ENCODE measurements at regions not wholly inside any gene's neighbourhood (a gene's known extent, or its start where the extent isn't known, plus 50 kb on each side); places are given as distances from the start of the nearest gene placed in this dataset.

DNA sequence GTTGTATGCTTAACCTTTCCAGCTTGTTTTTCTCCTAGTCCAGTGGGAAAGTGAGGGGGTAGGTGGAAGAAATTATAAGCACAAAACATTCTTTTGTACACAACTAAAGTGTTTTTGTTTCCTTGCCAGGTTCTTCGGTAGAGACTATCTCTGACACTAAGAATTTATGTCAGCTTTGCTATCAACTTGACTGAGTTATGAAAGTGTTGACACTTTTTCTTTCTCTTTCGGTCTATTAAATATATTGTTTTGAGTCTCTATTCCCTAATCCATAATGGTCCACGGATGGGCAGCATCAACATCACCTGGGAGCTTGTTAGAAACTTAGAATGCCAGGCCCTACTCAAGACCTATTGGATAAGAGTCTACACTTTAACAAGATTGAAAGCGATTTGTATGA, 195.0 kb upstream of the ATP10B start:
- no peak overlapping the region for H3K4me3 ChIP-seq (ENCODE audit: low read length in 3 of 3)

GRCh38 chr5:161042862-161043261, 190.9 kb upstream of the ATP10B start:
- no peak for FAIRE-seq
- no peak overlapping the region for H3K4me3 ChIP-seq (ENCODE audit: low read length in 3 of 3)
- no peak for TF ChIP-seq CTCF (IDR thresholded peaks at IDR 0.05; ENCODE audit: borderline replicate concordance, extremely low read depth, insufficient read depth)

More for the DNA sequence above, 195.0 kb upstream of the ATP10B start:
- FAIRE-seq (no peak), DNase-seq (no peak)
- H3K9ac ChIP-seq (ENCODE audit: low read length in 3 of 3) = no peak overlapping the region
- H3K27me3 ChIP-seq (ENCODE audit: control insufficient read depth, insufficient read depth, low read length) = no peaks in the 10 kb centered on the region
- intact Hi-C loops (cut with DNase I) = no loop called here
- no peaks in the 10 kb centered on the region for H3K9me3 ChIP-seq (ENCODE audit: control insufficient read depth in 2 of 3, insufficient read depth in 1 of 3, low read length in 3 of 3)
- no peaks in the 10 kb centered on the region for H3K36me3 ChIP-seq (ENCODE audit: control insufficient read depth in 2 of 3, insufficient read depth in 3 of 3, low read length in 3 of 3)
- no peak overlapping the region for H3K27ac ChIP-seq (ENCODE audit: low read depth in 2 of 2, low read length in 2 of 2)
- H3K4me1 ChIP-seq (ENCODE audit: control insufficient read depth in 2 of 3, insufficient read depth in 2 of 3, low read depth in 1 of 3, low read length in 3 of 3) = no peaks in the 10 kb centered on the region
- no peak for TF ChIP-seq CTCF (IDR thresholded peaks at IDR 0.05; ENCODE audit: borderline replicate concordance, extremely low read depth, insufficient read depth)

DNA sequence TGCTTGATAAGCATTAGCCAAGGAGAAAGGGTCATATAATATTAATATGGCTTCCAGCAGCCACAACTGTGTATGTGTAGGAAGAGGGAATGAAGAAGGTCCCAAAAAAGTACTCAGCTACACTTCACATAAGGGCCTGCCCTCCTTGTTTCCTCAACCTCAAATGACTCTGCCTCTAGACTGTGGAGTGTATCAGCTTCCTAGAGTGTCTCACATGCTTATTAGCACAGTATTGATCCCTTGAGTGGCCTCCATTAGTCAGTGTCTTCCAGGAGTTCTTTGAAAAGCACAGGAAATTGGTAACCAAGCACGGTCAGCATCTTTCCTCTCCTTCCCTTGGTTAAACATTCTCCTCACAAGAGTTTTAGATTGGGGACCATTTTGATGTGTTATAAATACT, 190.4 kb upstream of the ATP10B start:
- no peak for TF ChIP-seq CTCF (IDR thresholded peaks at IDR 0.05; ENCODE audit: borderline replicate concordance, extremely low read depth, insufficient read depth)
- intact Hi-C loops (cut with DNase I) = no loop called here
- Histone ChIP-seq H3K4me1 (ENCODE audit: control insufficient read depth in 2 of 3, insufficient read depth in 2 of 3, low read depth in 1 of 3, low read length in 3 of 3) (no peaks in the 10 kb centered on the region), H3K4me3 (ENCODE audit: low read length in 3 of 3) (no peak overlapping the region), H3K9ac (ENCODE audit: low read length in 3 of 3) (no peak overlapping the region), H3K27ac (ENCODE audit: low read depth in 2 of 2, low read length in 2 of 2) (no peak overlapping the region), H3K9me3 (ENCODE audit: control insufficient read depth in 2 of 3, insufficient read depth in 1 of 3, low read length in 3 of 3) (peaks cover 0 to 4% (median 2%) of the 10 kb centered on the region in 3 donors), H3K36me3 (ENCODE audit: control insufficient read depth in 2 of 3, insufficient read depth in 3 of 3, low read length in 3 of 3) (no peaks in the 10 kb centered on the region), H3K27me3 (ENCODE audit: control insufficient read depth, insufficient read depth, low read length) (no peaks in the 10 kb centered on the region)
- FAIRE-seq (no peak), DNase-seq (no peak)

More at GRCh38 chr5:161042862-161043261, 190.9 kb upstream of the ATP10B start:
- intact Hi-C loops (cut with DNase I) = no loop called here
- Histone ChIP-seq H3K27ac (ENCODE audit: low read depth in 2 of 2, low read length in 2 of 2) (no peak overlapping the region), H3K9me3 (ENCODE audit: control insufficient read depth in 2 of 3, insufficient read depth in 1 of 3, low read length in 3 of 3) (peaks cover 0 to 4% (median 2%) of the 10 kb centered on the region in 3 donors), H3K36me3 (ENCODE audit: control insufficient read depth in 2 of 3, insufficient read depth in 3 of 3, low read length in 3 of 3) (no peaks in the 10 kb centered on the region), H3K4me1 (ENCODE audit: control insufficient read depth in 2 of 3, insufficient read depth in 2 of 3, low read depth in 1 of 3, low read length in 3 of 3) (no peaks in the 10 kb centered on the region), H3K27me3 (ENCODE audit: control insufficient read depth, insufficient read depth, low read length) (no peaks in the 10 kb centered on the region), H3K9ac (ENCODE audit: low read length in 3 of 3) (no peak overlapping the region)
- DNase-seq = no peak

DNA sequence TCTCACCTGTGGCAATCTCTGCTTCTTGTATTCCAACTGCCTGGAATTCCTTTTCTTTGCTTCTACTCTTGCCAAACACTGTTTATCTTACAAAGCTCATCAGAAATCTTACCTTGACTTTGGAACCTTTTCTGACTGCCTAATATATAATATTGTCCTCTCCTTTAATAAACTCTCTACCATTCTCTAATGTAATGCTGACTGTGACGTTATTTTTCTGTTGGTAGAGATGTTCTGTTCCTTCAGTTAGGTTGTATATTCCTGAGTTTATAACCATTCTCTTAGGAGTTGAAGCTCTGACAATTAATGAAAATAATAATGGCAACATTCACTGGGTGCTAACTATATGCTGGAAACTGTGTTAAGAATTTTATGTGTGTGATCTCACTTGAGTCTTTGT, 188.8 kb upstream of the ATP10B start:
- no peak overlapping the region for H3K9ac ChIP-seq (ENCODE audit: low read length in 3 of 3)
- no peak overlapping the region for H3K4me3 ChIP-seq (ENCODE audit: low read length in 3 of 3)
- H3K36me3 ChIP-seq (ENCODE audit: control insufficient read depth in 2 of 3, insufficient read depth in 3 of 3, low read length in 3 of 3) = no peaks in the 10 kb centered on the region
- no peak for DNase-seq
- H3K27me3 ChIP-seq (ENCODE audit: control insufficient read depth, insufficient read depth, low read length) = no peaks in the 10 kb centered on the region
- H3K27ac ChIP-seq (ENCODE audit: low read depth in 2 of 2, low read length in 2 of 2) = no peak overlapping the region
- no peak for FAIRE-seq
- intact Hi-C loops (cut with DNase I) = no loop called here
- H3K4me1 ChIP-seq (ENCODE audit: control insufficient read depth in 2 of 3, insufficient read depth in 2 of 3, low read depth in 1 of 3, low read length in 3 of 3) = no peaks in the 10 kb centered on the region
- H3K9me3 ChIP-seq (ENCODE audit: control insufficient read depth in 2 of 3, insufficient read depth in 1 of 3, low read length in 3 of 3) = peaks cover 0 to 4% (median 2%) of the 10 kb centered on the region in 3 donors
- no peak for TF ChIP-seq CTCF (IDR thresholded peaks at IDR 0.05; ENCODE audit: borderline replicate concordance, extremely low read depth, insufficient read depth)

Data from kidney (tissue), 13 donors.